GM18517 (cell line): ENCODE measurements at regions not wholly inside any gene's neighbourhood (a gene's known extent, or its start where the extent isn't known, plus 50 kb on each side); places are given as distances from the start of the nearest gene placed in this dataset.

Source experiments
- ATAC-seq: cut with Tn5 transposase; IDR thresholded peaks from one replicate; pipeline ENCODE4 v1.9.1; 2021; ENCODE audit warnings: mild to moderate bottlenecking, moderate library complexity; ENCODE audit not compliant: unreplicated experiment

DNA sequence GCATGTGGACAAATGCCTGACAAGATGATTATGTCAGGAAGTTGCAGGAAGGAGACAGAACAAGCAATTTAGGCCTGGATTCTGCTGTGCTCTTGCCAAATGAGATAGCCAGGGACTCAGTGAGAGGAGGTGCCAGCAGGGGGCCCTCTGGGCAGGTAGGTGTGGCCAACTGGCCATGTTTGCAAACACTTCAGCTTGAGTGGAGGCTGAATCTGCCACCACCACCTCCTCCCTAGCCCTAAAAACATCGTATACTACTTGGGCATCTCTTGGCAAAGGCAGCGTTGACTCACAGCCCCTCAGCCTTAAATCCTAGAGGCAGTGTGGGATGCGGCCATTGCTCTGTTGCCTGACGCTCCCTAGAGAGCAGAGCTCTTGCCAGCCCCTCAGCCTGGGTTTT is 95.1 kb upstream of the PLET1 start:
- ATAC-seq = no peak

DNA sequence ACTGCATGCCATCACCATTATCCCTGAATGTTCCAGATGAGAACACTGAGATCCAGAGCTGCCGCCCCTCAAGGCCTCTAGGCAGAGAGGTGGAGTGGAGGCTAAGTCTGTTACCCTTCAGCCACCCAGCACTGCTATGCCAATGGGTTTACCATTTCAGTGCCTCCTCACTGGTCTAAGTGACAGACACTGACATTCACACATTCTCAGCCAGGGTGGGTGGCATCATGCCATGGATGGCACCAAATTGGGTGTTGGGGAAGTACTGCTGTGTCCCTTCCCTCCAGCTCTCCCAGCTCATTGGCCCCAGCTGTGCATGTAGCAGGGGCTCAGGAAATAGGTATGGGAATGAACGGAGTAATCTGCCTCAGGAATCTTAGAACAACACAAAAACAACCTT is 96.8 kb upstream of the PLET1 start:
- ATAC-seq = no peak

DNA sequence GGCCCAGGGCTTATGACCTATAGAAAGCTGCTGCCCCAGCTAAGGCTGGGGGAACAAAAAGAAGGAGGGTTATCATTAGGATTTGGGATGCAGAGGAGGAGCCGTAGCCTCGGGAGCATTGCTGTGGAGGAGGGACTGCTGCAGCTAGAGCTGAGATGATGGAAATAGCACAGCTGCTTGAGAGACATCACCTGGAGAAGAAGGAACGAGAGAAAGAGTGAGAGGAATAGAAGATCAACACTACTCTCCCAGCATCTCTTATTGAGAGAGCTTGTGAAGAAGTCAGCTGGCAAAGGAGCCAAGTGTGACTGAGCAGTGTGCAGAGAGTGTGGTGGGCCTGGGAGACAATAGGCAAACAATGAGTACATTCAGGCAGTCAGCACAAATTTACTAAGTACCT is 100.7 kb upstream of the PLET1 start:
- ATAC-seq = no peak

DNA sequence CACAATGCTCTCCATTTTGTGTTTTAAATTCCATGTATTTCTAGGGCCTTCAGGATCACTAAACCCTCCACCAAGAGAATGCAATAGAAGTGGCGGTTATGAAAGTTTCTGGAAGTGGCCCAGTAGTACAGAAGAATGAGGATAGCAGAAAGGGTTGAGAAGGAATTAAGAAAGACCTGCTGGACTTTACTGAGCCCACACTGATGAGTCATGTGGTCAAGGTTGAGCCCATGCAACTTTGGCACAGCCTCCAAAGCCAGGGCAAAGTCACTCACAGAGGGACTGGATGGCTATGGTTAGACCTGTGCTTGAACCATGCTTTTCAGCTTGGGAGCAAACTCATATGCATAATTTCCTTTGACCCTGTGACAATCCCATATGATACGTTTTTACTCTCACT is 102.9 kb upstream of the PLET1 start:
- ATAC-seq = no peak

DNA sequence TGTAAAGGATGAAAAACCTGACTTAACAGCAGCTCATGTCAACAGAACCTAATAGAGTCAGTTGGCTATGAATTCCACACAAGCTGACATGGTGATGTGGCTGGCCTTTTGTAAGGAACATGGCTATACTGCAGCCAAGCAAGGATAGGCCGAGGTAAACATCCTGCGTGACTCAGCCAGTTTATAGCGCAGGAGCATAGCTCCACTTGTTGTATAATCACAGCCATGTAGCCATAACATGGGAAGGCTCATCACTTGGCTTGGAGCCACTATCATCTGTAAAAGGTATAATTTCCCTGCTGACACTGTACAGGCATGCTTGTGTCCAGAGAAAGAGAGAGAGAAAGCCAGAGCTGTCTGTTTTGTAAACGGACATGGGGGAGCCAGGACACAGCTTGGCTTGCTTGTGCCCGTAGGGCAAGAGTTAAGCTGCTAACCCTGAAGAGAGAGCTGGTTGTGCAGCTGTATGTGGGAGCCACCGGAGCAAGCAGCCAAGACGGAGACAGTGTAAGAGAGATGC is 104.4 kb upstream of the PLET1 start:
- ATAC-seq = no peak

DNA sequence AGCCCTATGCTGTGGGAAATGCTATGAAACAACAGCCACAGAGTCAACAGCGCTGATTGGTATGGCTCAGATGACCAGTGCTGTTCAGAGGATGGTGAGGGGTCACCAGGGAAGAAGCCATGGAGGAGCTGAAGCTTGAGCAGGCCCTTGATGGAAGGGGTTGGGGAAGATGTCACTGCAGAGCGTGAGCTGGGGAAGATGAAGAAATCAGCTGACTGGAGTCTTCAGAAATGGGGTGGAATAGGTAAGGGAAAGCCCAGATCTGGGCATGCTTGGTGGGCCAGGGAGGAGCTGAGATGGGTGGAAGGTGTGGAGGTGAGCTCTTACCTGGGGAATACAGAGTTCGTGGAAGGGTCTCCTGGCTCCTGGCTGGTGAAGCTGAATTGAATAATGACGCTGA is 105.4 kb upstream of the PLET1 start:
- ATAC-seq = no peak

DNA sequence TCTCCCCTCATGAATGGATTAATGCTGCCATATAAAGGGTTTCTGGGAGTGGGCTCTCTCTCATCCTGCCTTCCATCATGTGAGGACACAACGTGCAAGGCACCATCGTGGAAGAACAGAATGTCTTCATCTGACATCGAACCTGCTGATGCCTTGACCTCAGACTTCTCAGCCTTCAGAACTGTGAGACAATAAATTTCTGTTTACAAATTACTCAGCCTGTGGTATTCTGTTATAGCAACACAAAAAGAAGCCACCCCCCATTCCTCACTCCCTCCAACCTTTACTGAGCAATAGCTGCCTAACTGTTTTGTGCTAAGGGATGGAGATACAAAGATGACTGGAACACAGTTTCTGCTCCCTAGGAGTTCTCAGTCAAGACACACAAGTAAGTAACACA is 106.1 kb upstream of the PLET1 start:
- no peak for ATAC-seq

DNA sequence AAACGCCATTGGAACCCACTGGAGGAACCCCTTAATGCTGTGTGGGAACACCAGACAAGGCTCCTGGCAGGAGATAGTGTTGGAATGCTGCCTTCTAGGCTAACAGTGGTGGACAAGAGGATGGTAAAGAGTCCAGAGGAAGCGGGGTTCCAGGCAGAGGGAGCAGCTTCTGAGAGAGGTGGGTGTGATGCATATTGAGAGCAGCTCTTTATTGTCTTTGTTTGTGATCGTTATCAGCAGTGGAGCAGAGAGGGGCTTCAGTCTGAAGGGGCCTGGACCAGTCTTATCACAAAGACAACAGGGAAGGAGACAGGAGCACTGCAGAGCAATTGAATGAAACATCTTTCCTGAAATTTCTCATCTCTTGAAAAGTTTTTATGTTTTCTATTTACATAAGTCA is 106.8 kb upstream of the PLET1 start:
- no peak for ATAC-seq

DNA sequence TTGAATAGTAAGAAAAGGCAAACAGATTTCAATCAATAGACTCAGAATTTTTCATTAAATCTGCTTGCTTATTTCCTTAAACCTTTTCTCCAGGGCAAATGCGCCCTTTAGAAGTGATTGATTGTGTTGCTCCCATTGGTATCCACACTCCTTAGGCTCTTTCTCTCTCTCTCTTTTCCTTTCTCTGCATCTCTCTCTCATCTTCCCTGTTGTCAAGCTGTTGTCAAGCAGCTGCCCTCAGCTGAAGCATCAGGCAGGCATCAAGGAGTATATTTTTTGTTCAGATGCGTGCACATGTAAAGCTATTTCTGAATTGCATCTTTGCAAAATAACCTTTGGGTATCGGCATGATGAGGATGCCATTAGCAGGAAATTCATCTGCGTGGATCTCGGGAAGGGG is 107.2 kb upstream of the PLET1 start:
- ATAC-seq = no peak

DNA sequence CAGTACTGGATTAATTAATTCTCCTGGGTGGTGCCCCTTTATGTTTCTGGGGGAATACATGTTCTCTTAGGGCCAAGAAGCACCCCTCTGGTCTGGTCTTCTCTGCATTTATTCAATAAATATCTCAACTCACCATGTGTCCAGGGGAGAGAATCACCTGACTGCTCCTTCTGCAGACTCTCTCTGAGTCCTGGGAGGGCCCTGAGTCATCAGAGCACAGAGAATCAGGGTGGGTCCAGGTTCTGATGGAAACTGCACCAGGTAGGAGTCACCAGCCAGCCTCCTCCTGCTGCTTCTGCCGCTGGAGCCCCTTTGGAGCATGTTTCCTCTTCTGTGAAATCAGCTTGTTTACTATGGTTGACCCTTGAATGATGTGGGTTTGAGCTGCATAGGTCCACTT is 107.7 kb upstream of the PLET1 start:
- ATAC-seq = no peak

DNA sequence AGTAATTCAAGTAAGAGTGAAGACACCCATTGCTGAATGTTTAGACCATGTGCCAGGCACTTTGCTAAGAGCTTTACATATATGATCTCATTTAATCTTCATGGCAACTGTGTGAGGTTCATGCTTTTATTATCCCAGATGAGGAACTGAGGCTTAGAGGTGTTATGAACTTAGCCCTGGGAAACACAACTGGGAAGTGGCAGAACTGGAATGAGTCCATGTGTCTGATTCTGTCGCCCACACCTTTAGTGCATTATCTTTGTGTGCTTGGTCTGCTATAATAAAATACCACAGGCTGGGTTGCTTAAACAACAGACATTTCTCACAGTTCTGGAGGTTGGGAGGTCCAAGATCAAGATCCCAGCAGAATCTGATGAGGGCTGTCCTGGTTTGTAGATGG is 108.7 kb upstream of the PLET1 start:
- ATAC-seq = no peak

DNA sequence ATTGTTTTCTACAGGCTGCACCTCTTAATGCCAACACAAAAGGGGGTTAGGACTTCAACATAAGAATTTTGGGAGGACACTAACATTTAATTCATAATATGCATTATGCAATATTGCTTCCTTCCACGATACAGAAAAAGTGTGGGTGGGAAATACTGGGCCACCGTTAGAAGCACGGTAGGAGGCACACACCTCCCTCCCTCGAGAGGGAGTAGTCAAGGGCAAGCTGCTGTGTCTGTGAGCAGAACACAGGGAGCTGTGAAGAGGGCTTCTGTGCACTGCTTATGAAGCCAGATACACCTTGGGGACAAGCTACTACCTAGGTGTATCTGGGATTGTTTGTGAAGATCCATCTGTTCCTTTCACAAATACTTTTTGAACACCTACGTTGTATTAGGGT is 109.3 kb upstream of the PLET1 start:
- ATAC-seq = no peak

DNA sequence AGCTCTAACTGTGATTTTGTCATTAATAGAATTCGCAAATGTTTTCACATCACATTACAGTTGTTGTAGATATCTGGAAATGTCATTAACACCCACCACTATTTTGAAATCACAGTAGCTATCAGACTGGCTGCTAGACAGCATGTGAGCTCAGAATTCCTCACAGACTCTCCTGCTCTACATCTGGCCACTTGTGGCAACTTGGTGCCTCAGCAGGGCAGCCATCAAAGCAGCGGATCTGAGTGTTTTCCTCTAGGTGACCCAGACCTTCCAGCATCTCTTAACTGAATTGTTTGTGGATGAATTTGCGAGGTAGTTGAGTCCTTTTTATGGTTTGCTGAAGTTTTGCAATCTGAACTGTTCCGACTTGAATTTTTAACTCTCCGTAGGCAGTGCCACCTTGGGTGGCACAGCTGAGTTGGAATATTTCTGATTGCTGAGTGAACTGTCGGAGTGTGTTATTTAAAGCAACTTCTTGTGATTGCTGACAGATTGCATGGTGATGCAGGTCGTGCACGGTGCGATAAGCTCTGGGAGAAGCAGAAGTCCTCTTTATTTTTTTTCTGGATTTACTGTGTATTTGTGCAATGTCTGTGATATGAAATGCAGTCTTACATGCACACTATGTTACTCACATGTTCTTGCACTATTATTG is 114.0 kb upstream of the PLET1 start:
- no peak for ATAC-seq

DNA sequence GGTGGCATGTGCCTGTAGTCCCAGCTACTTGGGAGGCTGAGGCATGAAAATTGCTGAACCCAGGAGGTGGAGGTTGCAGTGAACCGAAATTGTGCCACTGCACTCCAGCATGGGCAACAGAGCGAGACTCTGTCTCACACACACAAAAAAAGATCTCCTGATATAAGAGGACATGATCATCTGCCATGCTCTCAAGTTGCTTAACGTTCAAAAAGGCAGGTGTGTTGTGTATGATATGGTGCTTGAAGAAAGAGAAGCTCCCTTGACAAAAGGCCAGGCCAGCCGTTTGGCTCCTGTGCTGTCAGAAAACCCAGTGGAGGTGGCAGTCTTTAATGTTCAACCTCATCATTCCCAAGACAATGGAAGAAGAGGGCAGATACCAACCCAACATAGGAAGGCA is 117.3 kb upstream of the PLET1 start:
- no peak for ATAC-seq

DNA sequence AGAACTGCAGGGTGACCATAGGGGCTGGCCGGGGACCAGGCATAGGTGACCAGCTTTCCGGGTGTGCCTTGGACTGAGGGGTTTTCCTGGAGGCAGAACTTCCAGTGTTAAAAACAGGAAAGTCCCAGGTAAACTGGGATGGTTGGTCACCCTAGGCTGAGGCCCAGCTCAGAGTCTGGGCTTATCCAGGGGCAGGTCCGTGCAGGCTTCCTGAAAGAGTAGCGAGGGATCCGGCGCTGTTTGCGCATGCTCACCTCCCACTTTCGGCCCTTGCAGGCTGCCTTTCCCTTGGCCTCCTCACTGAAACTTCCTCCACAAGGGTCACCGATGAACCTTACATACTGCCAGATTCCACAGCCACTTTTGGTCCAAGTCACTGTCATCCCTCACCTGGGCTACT is 119.8 kb upstream of the PLET1 start:
- ATAC-seq = no peak

DNA sequence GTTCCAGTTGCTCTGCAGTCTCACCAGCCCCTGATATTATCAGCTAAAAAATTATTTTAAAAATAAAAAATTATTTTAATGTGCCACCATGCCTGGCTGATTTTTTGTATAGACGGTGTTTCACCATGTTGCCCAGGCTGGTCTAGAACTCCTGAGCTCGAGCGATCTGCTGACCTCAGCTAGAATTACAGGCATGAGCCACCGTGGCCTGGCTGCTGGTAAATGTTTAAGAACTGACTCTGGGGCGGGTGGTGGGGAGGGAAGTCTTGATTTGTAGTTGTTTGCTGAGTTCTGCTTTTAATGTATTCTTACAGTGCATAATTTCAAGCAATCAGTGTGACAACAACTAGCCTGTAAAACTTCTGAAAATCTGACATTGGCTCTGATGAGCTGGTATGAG is 120.9 kb upstream of the PLET1 start:
- no peak for ATAC-seq

DNA sequence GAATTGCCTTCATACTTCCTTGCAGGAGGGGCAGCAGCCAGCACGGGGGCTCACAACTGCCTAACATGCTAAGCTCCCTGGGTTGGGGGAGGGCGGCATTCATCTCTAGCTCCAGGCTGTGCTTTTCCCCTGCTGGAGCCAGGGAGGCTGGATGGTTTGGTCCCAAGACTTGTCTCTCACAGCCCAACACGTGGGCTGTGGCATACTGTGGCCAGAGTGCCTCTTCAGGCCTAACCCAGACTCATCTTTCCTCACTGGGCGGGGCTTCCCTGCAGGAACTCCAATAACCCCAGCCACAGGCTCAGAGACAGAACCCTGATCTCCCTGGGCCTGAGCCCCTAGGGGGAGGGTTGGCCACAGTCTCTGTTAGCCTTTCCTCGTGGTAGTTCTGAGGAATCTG is 121.9 kb upstream of the PLET1 start:
- no peak for ATAC-seq

DNA sequence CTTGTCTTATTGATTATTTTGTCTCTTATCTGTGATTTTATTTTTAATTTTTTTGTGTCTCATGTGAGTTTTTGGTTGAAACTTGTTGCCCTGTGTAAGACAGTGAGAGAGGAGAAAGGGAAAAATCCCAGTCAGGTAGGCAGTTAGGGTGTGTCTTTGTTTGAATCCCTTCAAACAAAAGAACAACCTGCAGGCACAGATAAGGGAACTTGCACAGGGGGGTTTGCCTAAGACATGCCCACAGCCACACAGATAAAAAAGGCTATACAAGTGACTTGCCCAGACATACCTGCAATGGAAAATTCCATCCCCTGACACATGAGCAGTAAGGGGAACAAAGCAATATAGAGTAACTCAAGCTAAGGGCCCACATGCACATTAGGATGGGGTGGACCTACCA is 127.8 kb upstream of the PLET1 start:
- ATAC-seq = no peak

DNA sequence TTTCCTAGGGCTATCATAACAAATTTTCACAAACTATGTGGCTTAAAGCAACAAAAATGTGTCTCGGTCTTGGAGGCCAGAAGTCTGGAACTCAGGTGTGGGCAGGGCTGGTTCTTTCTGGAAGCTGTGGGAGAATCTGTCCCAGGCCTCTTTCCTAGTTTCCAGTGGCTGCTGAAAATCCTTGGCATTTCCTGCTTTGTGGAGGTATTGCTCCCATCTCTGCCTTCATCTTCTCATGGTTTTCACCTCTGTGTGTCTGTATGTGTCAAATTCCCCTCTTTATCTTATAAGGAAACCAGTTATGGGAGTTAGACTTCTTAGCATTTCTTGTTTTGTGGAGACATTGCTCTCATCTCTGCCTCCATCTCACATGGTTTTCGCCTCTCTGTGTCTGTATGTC is 130.4 kb upstream of the PLET1 start:
- ATAC-seq = no peak

DNA sequence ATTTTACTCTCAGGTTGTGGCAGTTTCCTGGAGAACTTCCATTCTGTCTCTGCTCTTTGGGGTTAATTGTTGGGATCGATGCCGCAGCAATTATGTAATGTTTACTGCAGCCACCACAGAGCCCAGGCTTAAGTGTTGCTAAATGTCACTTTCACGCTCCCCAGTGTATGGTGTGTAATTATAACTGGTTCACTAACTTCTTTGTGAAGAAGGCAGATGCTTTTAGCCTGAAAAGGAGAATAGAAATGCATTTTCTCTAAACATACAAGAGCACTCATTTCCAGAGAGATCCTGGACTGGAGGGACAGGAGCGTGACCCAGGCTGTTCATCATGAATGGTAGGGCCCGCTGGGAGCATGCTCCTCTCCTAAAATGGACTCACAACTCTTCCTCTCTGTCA is 132.2 kb upstream of the PLET1 start:
- no peak for ATAC-seq

DNA sequence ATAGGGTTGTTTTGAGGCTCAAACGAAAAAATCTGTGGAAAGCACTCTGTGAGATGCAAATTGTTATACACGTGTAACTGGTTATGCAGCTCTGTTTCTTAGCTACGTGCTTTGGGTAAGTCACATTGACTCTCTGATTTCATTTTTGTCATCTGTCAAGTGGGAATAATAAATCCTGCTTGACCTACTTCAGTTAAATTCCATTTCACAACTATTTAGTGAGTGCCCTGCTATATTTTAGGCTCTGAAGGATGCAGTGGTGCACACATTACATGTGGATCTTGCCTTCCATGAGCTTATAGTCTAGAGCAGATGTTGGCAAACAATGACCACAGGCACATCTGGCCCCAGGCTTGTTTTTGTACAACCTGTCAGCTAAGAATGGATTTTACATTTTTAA is 133.6 kb upstream of the PLET1 start:
- ATAC-seq = no peak

DNA sequence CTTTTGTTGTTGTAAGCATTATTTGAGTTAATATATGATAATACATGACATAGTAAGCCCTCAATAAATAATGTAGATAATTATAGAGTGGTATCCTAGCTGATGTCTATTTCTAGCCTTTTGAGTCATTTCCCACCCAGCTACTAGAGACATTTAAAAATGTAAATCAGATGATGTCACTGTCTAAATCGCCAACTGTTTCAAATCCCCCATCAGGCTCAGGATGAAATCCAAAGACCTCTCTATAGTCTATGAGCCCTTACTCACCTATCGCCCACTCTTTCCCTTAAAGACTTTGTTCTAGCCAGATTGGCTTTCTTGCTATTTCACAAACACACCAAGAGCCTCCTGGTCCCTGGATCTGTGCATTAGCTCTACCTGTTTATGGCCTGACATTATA is 135.4 kb upstream of the PLET1 start:
- no peak for ATAC-seq

DNA sequence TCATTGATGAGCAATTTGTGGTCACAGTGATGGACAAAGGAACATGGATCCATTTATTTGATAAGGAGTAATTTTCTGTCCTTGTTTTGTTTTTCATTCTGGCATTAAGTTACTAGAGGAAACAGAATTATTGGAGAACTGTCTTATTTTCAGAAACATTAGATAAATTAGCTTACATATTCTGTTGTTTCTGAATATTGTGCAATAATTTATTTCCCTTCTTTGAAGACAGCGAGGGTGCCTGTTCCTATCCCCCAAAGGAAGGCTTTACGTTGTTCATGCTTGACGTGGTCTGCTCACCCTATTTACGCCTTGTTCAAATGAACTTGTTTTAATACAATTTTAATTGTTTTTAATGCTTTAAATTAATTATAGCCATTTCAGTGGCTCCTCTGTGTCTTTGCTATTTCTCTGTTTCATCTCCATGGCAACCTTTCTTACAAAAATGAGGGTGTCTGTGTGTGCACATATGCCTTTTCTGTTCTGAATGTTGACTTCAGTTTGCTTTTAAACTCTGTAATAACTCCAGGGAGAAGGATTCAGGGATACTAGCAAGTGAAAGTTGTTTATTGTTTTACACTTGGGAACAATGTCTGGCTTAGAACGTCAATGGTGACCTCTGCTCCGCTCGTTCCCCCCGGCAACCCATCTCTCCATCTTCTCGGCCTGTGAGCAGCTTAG is 138.3 kb upstream of the PLET1 start:
- ATAC-seq = no peak
